IMR-90 (cell line): ENCODE measurements at regions not wholly inside any gene's neighbourhood (a gene's known extent, or its start where the extent isn't known, plus 50 kb on each side); places are given as distances from the start of the nearest gene placed in this dataset.

Experiments used
- ATAC-seq: fragments of 200-7000 bp; cut with Tn5 transposase; 2 replicates; pipeline ENCODE4 v1.9.1; 2020; ENCODE audit warnings: low read depth, mild to moderate bottlenecking, moderate library complexity
- BruUV-seq: library from RNA; stranded (reverse); fragments of 400-500 nt; replicated peaks from 2 replicates; lab custom pipeline; 2021; lab: Mats Ljungman, UMichigan
- CTCF ChIA-PET: fragments of 300-600 bp; formaldehyde crosslinking; extraction: SDS; loops from one replicate; lab custom pipeline; 2021; ENCODE audit warnings: antibody characterized with exemption; lab: Yijun Ruan, JAX
- POLR2A ChIA-PET: fragments of 300-600 bp; sonication (Branson Sonifier 250); formaldehyde crosslinking; loops from one replicate; lab custom pipeline; 2022; ENCODE audit warnings: antibody characterized with exemption; ENCODE audit not compliant: unreplicated experiment; lab: Charles Lee
- DNase-seq: peaks from one replicate; pipeline ENCODE4 v3.0.0; 2013
- H2AFZ ChIP-seq: replicated peaks from 2 replicates; pipeline ENCODE3; 2013; ENCODE audit warnings: low read length, mild to moderate bottlenecking; ENCODE audit not compliant: poor library complexity
- H2AK5ac ChIP-seq: 2 replicates; pipeline ENCODE4 v1.6.1; 2013; ENCODE audit warnings: low read depth, low read length, inconsistent platforms
- H2AK9ac ChIP-seq: replicated peaks from 2 replicates; pipeline ENCODE3; 2013; ENCODE audit warnings: mild to moderate bottlenecking, low read depth, low read length, moderate library complexity; ENCODE audit not compliant: poor library complexity
- H2BK120ac ChIP-seq: 2 replicates; pipeline ENCODE4 v1.6.1; 2013; ENCODE audit warnings: low read depth, low read length, inconsistent platforms
- H2BK15ac ChIP-seq: 3 replicates; pipeline ENCODE4 v1.6.1; 2013; ENCODE audit warnings: low read depth, low read length, inconsistent platforms
- H2BK20ac ChIP-seq: 2 replicates; pipeline ENCODE4 v1.6.1; 2013; ENCODE audit warnings: low read depth, mild to moderate bottlenecking, inconsistent platforms, low read length, moderate library complexity
- H2BK5ac ChIP-seq: 2 replicates; pipeline ENCODE4 v1.6.1; 2013; ENCODE audit warnings: mild to moderate bottlenecking, low read depth, low read length, inconsistent platforms; ENCODE audit not compliant: poor library complexity, severe bottlenecking
- H3K14ac ChIP-seq: replicated peaks from 2 replicates; pipeline ENCODE4 v1.6.1; 2013; ENCODE audit warnings: low read depth, low read length, inconsistent platforms
- H3K18ac ChIP-seq: 2 replicates; pipeline ENCODE4 v1.6.1; 2013; ENCODE audit warnings: low read depth, low read length, control low read depth
- H3K23ac ChIP-seq: 2 replicates; pipeline ENCODE4 v1.6.1; 2013; ENCODE audit warnings: low read depth, low read length, inconsistent platforms
- H3K27ac ChIP-seq: 2 replicates; pipeline ENCODE4 v1.5.1; 2013; ENCODE audit warnings: mild to moderate bottlenecking, control low read depth, low read length; ENCODE audit not compliant: insufficient read depth
- H3K27me3 ChIP-seq: 2 replicates; pipeline ENCODE4 v1.6.1; 2013; ENCODE audit warnings: low read length; ENCODE audit not compliant: control insufficient read depth, insufficient read depth
- H3K36me3 ChIP-seq: 2 replicates; pipeline ENCODE4 v1.6.1; 2013; ENCODE audit warnings: low read length, mixed read lengths; ENCODE audit not compliant: control insufficient read depth, insufficient read depth
- H3K4ac ChIP-seq: 2 replicates; pipeline ENCODE4 v1.6.1; 2013; ENCODE audit warnings: low read depth, low read length, inconsistent platforms
- H3K4me1 ChIP-seq: 2 replicates; pipeline ENCODE4 v1.6.1; 2013; ENCODE audit warnings: low read length, mixed read lengths; ENCODE audit not compliant: control insufficient read depth, insufficient read depth
- H3K4me2 ChIP-seq: 2 replicates; pipeline ENCODE4 v1.6.1; 2013; ENCODE audit warnings: low read depth, mild to moderate bottlenecking, control low read depth, low read length, moderate library complexity
- H3K4me3 ChIP-seq: 2 replicates; pipeline ENCODE4 v1.5.1; 2013; ENCODE audit warnings: low read depth, mild to moderate bottlenecking, control low read depth, low read length, moderate library complexity; ENCODE audit not compliant: insufficient read depth
- H3K56ac ChIP-seq: 2 replicates; pipeline ENCODE4 v1.6.1; 2013; ENCODE audit warnings: low read length, inconsistent platforms; ENCODE audit not compliant: insufficient read depth; ENCODE audit errors: extremely low read depth
- H3K79me1 ChIP-seq, 2 experiments: 2 replicates each; pipeline ENCODE4 v1.6.1; 2013; ENCODE audit warnings: low read length in 2 of 2, inconsistent platforms in 1 of 2, low read depth in 1 of 2
- H3K9ac ChIP-seq: 2 replicates; pipeline ENCODE4 v1.6.1; 2013; ENCODE audit warnings: low read depth, low read length, control low read depth
- H3K9me1 ChIP-seq: 2 replicates; pipeline ENCODE4 v1.6.1; 2013; ENCODE audit warnings: low read length, inconsistent platforms; ENCODE audit not compliant: insufficient read depth
- H3K9me3 ChIP-seq: 2 replicates; pipeline ENCODE4 v1.6.1; 2013; ENCODE audit warnings: low read length; ENCODE audit not compliant: control insufficient read depth, insufficient read depth
- H4K20me1 ChIP-seq: 2 replicates; pipeline ENCODE4 v1.6.1; 2013; ENCODE audit warnings: low read length, inconsistent platforms; ENCODE audit not compliant: insufficient read depth
- H4K5ac ChIP-seq: 2 replicates; pipeline ENCODE4 v1.6.1; 2013; ENCODE audit warnings: mild to moderate bottlenecking, low read depth, low read length, control low read depth
- H4K8ac ChIP-seq, 2 experiments: 2 replicates each; pipeline ENCODE4 v1.6.1; 2013; ENCODE audit warnings: low read depth in 2 of 2, low read length in 2 of 2, control low read depth in 1 of 2, inconsistent platforms in 1 of 2
- H4K91ac ChIP-seq: 2 replicates; pipeline ENCODE4 v1.6.1; 2013; ENCODE audit warnings: low read depth, low read length, inconsistent platforms; ENCODE audit not compliant: insufficient read depth
- CHD1 ChIP-seq: IDR thresholded peaks from 2 replicates; pipeline ENCODE4 v1.6.1; 2012; ENCODE audit warnings: low read depth, low read length, improper control_type of control experiment
- CTCF ChIP-seq: conservative IDR thresholded peaks from 2 replicates; pipeline ENCODE4 v1.5.1; 2012; ENCODE audit warnings: mild to moderate bottlenecking, low read depth, low read length, improper control_type of control experiment
- ELK1 ChIP-seq: fragments of 150-350 bp; IDR thresholded peaks from 2 replicates; pipeline ENCODE4 v1.6.1; 2016; ENCODE audit warnings: low read depth, mild to moderate bottlenecking, low read length, moderate library complexity, borderline replicate concordance
- FOS ChIP-seq: fragments of 150-350 bp; IDR thresholded peaks from 2 replicates; pipeline ENCODE4 v1.6.1; 2016; ENCODE audit warnings: low read depth, low read length
- MAFK ChIP-seq: IDR thresholded peaks from 2 replicates; pipeline ENCODE4 v1.6.1; 2012; ENCODE audit warnings: low read depth, low read length, improper control_type of control experiment
- MAZ ChIP-seq: IDR thresholded peaks from 2 replicates; pipeline ENCODE4 v1.6.1; 2012; ENCODE audit warnings: low read depth, mild to moderate bottlenecking, low read length, improper control_type of control experiment, moderate library complexity, borderline replicate concordance
- MXI1 ChIP-seq: IDR thresholded peaks from 2 replicates; pipeline ENCODE4 v1.6.1; 2012; ENCODE audit warnings: low read depth, mild to moderate bottlenecking, low read length, moderate library complexity, borderline replicate concordance
- NFE2L2 ChIP-seq: fragments of 150-350 bp; IDR thresholded peaks from 2 replicates; pipeline ENCODE4 v1.6.1; 2016; ENCODE audit warnings: low read depth, mild to moderate bottlenecking, low read length
- POLR2A ChIP-seq: IDR thresholded peaks from 2 replicates; pipeline ENCODE4 v1.6.1; 2012; ENCODE audit warnings: mild to moderate bottlenecking, low read depth, low read length
- RAD21 ChIP-seq: IDR thresholded peaks from 2 replicates; pipeline ENCODE4 v1.6.1; 2012; ENCODE audit warnings: low read length, improper control_type of control experiment
- RCOR1 ChIP-seq: IDR thresholded peaks from 2 replicates; pipeline ENCODE4 v1.6.1; 2012; ENCODE audit warnings: mild to moderate bottlenecking, low read length, improper control_type of control experiment; ENCODE audit not compliant: insufficient replicate concordance
- RFX5 ChIP-seq: IDR thresholded peaks from 2 replicates; pipeline ENCODE4 v1.8.0; 2012; ENCODE audit warnings: low read depth, mild to moderate bottlenecking, low read length, moderate library complexity
- SMC3 ChIP-seq: fragments of 150-350 bp; IDR thresholded peaks from 2 replicates; pipeline ENCODE4 v1.6.1; 2016; ENCODE audit warnings: low read depth, mild to moderate bottlenecking, antibody characterized with exemption, low read length, moderate library complexity
- USF2 ChIP-seq: fragments of 150-350 bp; IDR thresholded peaks from 2 replicates; pipeline ENCODE4 v1.6.1; 2017; ENCODE audit warnings: mild to moderate bottlenecking, antibody characterized with exemption, low read length, low read depth
- WGBS, 2 experiments: methylation state at CpG; one replicate each; pipeline versions ENCODE4 v1.1.5 to v1.1.7; 2013; ENCODE audit warnings: missing lambda C conversion rate in 2 of 2; ENCODE audit not compliant: insufficient read length in 1 of 2; ENCODE audit errors: extremely low coverage in 2 of 2; 5-methylcytosine and 5-hydroxymethylcytosine counted together
- dilution Hi-C: fragments of 300-500 bp; cut with HindIII; formaldehyde crosslinking; loops from one replicate; pipeline ENCODE4 v1.14.3; 2018; ENCODE audit warnings: low sequenced_read_pairs; ENCODE audit not compliant: unreplicated experiment
- in situ Hi-C: fragments of 300-500 bp; cut with MboI; formaldehyde crosslinking; loops from 3 replicates; pipeline ENCODE4 v1.14.3; 2019; ENCODE audit warnings: low sequenced_read_pairs, inconsistent platforms, mixed read lengths
- intact Hi-C: fragments of 100-400 bp; cut with micrococcal nuclease; formaldehyde crosslinking; loops from 2 replicates; pipeline ENCODE4 v1.10.0; 2022

GRCh38 chr16:72369274-72369673 lies 197.3 kb upstream of the PMFBP1 start:
- H3K18ac ChIP-seq: no peak overlapping the region
- H3K23ac ChIP-seq: no peak overlapping the region
- H3K36me3 ChIP-seq: no peaks in the 10 kb centered on the region
- in situ Hi-C loops: no loop called here
- H4K20me1 ChIP-seq: no peaks in the 10 kb centered on the region
- no peak for ATAC-seq
- H3K4me2 ChIP-seq: no peak overlapping the region
- H3K9me3 ChIP-seq: no peaks in the 10 kb centered on the region
- ChIA-PET CTCF (no interaction called here), POLR2A (no interaction called here)
- no peak overlapping the region for H4K8ac ChIP-seq
- no peaks in the 10 kb centered on the region for H3K4me1 ChIP-seq
- H2AK9ac ChIP-seq: no peak overlapping the region
- no peak overlapping the region for H3K27ac ChIP-seq
- H3K27me3 ChIP-seq: no peaks in the 10 kb centered on the region
- H3K14ac ChIP-seq: no peak overlapping the region
- WGBS, 2 experiments: no CpG with 5 or more reads among the region's 1 CpG
- dilution Hi-C loops: no loop called here
- no peak overlapping the region for H2AFZ ChIP-seq
- BruUV-seq: no TSS peak
- H3K56ac ChIP-seq: no peak overlapping the region
- H2BK5ac ChIP-seq: no peak overlapping the region
- H2BK15ac ChIP-seq: no peak overlapping the region
- H3K9me1 ChIP-seq: no peaks in the 10 kb centered on the region
- no peaks in the 10 kb centered on the region for H3K79me1 ChIP-seq
- intact Hi-C loops: no loop called here
- H3K4me3 ChIP-seq: no peak overlapping the region
- H3K9ac ChIP-seq: no peak overlapping the region
- no peak for DNase-seq
- H2AK5ac ChIP-seq: no peak overlapping the region
- H4K5ac ChIP-seq: no peak overlapping the region
- TF ChIP-seq MAZ (no peak), RFX5 (no peak), RAD21 (no peak), MAFK (no peak), RCOR1 (no peak), MXI1 (no peak), USF2 (no peak), CTCF (no peak), FOS (no peak), SMC3 (no peak), ELK1 (no peak), POLR2A (no peak), CHD1 (no peak), NFE2L2 (no peak)
- H4K91ac ChIP-seq: no peak overlapping the region; the same call in 1 of the 2 replicates
- no peak overlapping the region for H2BK120ac ChIP-seq
- no peak overlapping the region for H2BK20ac ChIP-seq
- no peak overlapping the region for H3K4ac ChIP-seq
